Lower leg skin (tissue), 3 donors: ENCODE measurements at regions not wholly inside any gene's neighbourhood (a gene's known extent, or its start where the extent isn't known, plus 50 kb on each side); places are given as distances from the start of the nearest gene placed in this dataset.

Source experiments
- POLR2A ChIP-seq, 2 donors: fragments of 450-650 bp; IDR thresholded peaks; one replicate each; pipeline ENCODE4 v1.6.1; 2016 to 2017; ENCODE audit warnings: antibody characterized with exemption in 2 of 2, mild to moderate bottlenecking in 1 of 2, moderate library complexity in 1 of 2
- TF ChIP-seq, protein P1 (sequence below), 3 donors: fragments of 450-650 bp; IDR thresholded peaks; one replicate each; pipeline ENCODE4 v1.5.1; 2016; ENCODE audit warnings: antibody characterized with exemption in 3 of 3, mild to moderate bottlenecking in 3 of 3, moderate library complexity in 2 of 3

DNA sequence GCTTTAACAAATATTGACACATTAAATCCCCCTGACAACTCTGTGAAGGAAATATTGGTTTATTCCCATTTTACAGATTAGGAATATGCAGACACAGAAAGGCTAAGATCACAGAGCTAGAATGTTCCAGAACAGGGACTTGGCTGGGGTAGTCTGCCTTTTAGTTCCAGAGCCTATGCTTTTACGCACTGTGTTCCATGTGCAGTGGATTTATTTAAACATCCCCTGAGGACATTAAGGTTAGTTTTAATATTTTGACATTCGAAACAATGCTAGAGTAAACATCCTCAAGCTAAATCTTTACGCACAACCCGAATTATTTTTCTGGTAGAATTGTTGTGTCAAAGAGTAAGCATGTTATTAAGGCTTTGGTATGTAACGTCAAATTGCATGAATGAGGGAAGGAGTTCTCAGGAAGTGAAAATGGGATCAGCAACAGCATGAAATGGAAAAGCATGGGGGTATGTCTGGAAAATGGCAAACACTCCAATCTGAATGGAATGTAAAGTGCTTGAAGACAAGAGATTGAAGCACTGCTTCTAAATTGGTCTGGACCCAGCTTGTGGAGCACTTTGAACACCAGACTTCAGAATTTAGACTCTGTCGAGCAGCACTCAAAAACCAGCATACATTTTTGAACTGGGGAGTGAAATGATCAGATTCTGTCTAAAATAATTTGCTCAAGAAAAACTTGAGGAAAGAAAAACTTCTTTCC, 429.9 kb downstream of the CD83 start:
- TF ChIP-seq, protein P1, sequence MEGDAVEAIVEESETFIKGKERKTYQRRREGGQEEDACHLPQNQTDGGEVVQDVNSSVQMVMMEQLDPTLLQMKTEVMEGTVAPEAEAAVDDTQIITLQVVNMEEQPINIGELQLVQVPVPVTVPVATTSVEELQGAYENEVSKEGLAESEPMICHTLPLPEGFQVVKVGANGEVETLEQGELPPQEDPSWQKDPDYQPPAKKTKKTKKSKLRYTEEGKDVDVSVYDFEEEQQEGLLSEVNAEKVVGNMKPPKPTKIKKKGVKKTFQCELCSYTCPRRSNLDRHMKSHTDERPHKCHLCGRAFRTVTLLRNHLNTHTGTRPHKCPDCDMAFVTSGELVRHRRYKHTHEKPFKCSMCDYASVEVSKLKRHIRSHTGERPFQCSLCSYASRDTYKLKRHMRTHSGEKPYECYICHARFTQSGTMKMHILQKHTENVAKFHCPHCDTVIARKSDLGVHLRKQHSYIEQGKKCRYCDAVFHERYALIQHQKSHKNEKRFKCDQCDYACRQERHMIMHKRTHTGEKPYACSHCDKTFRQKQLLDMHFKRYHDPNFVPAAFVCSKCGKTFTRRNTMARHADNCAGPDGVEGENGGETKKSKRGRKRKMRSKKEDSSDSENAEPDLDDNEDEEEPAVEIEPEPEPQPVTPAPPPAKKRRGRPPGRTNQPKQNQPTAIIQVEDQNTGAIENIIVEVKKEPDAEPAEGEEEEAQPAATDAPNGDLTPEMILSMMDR (IDR thresholded peaks at IDR 0.05): no peak
- no peak for TF ChIP-seq POLR2A (IDR thresholded peaks at IDR 0.05)
